Nephron progenitor cell (in vitro differentiated cells): ENCODE measurements at regions not wholly inside any gene's neighbourhood (a gene's known extent, or its start where the extent isn't known, plus 50 kb on each side); places are given as distances from the start of the nearest gene placed in this dataset.

Source experiments
- DNase-seq: peaks from one replicate; pipeline ENCODE4 v3.0.0; 2021
- H3K27ac Mint-ChIP-seq: 2 replicates; pipeline ENCODE4 v1.8.0; 2021; ENCODE audit warnings: mild to moderate bottlenecking, moderate library complexity, mixed read lengths
- H3K27me3 Mint-ChIP-seq: 2 replicates; pipeline ENCODE4 v1.8.0; 2021; ENCODE audit warnings: mild to moderate bottlenecking, low read depth, mixed read lengths; ENCODE audit not compliant: poor library complexity
- H3K36me3 Mint-ChIP-seq: 2 replicates; pipeline ENCODE4 v1.8.0; 2021; ENCODE audit warnings: low read depth, mixed read lengths
- H3K4me1 Mint-ChIP-seq: 2 replicates; pipeline ENCODE4 v1.8.0; 2021; ENCODE audit warnings: mixed read lengths
- H3K4me3 Mint-ChIP-seq: 2 replicates; pipeline ENCODE4 v1.8.0; 2021; ENCODE audit warnings: mild to moderate bottlenecking, moderate library complexity, mixed read lengths
- H3K9me3 Mint-ChIP-seq: 2 replicates; pipeline ENCODE4 v1.8.0; 2021; ENCODE audit warnings: mild to moderate bottlenecking, moderate library complexity, mixed read lengths
- CTCF ChIP-seq: fragments of 200-600 bp; sonication (generic); IDR thresholded peaks from 2 replicates; pipeline ENCODE4 v1.5.0; 2021; ENCODE audit warnings: antibody characterized with exemption

GRCh38 chr10:121245754-121246153, 352.5 kb downstream of the FGFR2 start:
- no peaks in the 10 kb centered on the region for H3K9me3 Mint-ChIP-seq
- H3K27me3 Mint-ChIP-seq: peaks cover 14% of the 10 kb centered on the region
- H3K4me1 Mint-ChIP-seq: peaks cover 43% of the 10 kb centered on the region
- H3K27ac Mint-ChIP-seq: no peak overlapping the region
- H3K36me3 Mint-ChIP-seq: no peaks in the 10 kb centered on the region
- H3K4me3 Mint-ChIP-seq: no peak overlapping the region
- TF ChIP-seq CTCF: no peak
- no peak for DNase-seq

GRCh38 chr10:121248266-121248665, 350.0 kb downstream of the FGFR2 start:
- no peak for DNase-seq
- H3K27ac Mint-ChIP-seq: no peak overlapping the region
- no peak for TF ChIP-seq CTCF
- H3K9me3 Mint-ChIP-seq: no peaks in the 10 kb centered on the region
- H3K4me3 Mint-ChIP-seq: no peak overlapping the region
- H3K4me1 Mint-ChIP-seq: peaks cover 40% of the 10 kb centered on the region
- H3K27me3 Mint-ChIP-seq: peaks cover 27% of the 10 kb centered on the region
- no peaks in the 10 kb centered on the region for H3K36me3 Mint-ChIP-seq

- peaks cover 13% of the 10 kb centered on the region for H3K4me1 Mint-ChIP-seq
- no peaks in the 10 kb centered on the region for H3K9me3 Mint-ChIP-seq
- no peak overlapping the region for H3K27ac Mint-ChIP-seq
- H3K27me3 Mint-ChIP-seq: peaks cover 42% of the 10 kb centered on the region
- no peak overlapping the region for H3K4me3 Mint-ChIP-seq
- H3K36me3 Mint-ChIP-seq: no peaks in the 10 kb centered on the region
- no peak for TF ChIP-seq CTCF
- no peak for DNase-seq
These were observed 347.1 kb downstream of the FGFR2 start for GRCh38 chr10:121250995-121251764.

- no peak overlapping the region for H3K27ac Mint-ChIP-seq
- H3K4me3 Mint-ChIP-seq: no peak overlapping the region
- peaks cover 45% of the 10 kb centered on the region for H3K27me3 Mint-ChIP-seq
- H3K36me3 Mint-ChIP-seq: no peaks in the 10 kb centered on the region
- H3K4me1 Mint-ChIP-seq: peaks cover 7% of the 10 kb centered on the region
- peaks cover 6% of the 10 kb centered on the region for H3K9me3 Mint-ChIP-seq
- no peak for TF ChIP-seq CTCF
- no peak for DNase-seq
These were observed 345.5 kb downstream of the FGFR2 start for GRCh38 chr10:121252756-121253155.

GRCh38 chr10:121260377-121260776, 337.9 kb downstream of the FGFR2 start:
- Mint-ChIP-seq H3K36me3 (peaks cover 5% of the 10 kb centered on the region), H3K27ac (no peak overlapping the region), H3K27me3 (peaks cover 4% of the 10 kb centered on the region), H3K4me3 (no peak overlapping the region), H3K9me3 (peaks cover 27% of the 10 kb centered on the region), H3K4me1 (peaks cover 29% of the 10 kb centered on the region)
- no peak for DNase-seq
- TF ChIP-seq CTCF: no peak

GRCh38 chr10:121261665-121262064, 336.6 kb downstream of the FGFR2 start:
- peaks cover 5% of the 10 kb centered on the region for H3K36me3 Mint-ChIP-seq

More at GRCh38 chr10:121261665-121262064, 336.6 kb downstream of the FGFR2 start:
- DNase-seq: no peak
- Mint-ChIP-seq H3K4me1 (peaks cover 29% of the 10 kb centered on the region), H3K27ac (no peak overlapping the region), H3K9me3 (peaks cover 27% of the 10 kb centered on the region), H3K27me3 (peaks cover 9% of the 10 kb centered on the region), H3K4me3 (no peak overlapping the region)
- no peak for TF ChIP-seq CTCF
